Loucy (cell line): ENCODE measurements at regions not wholly inside any gene's neighbourhood (a gene's known extent, or its start where the extent isn't known, plus 50 kb on each side); places are given as distances from the start of the nearest gene placed in this dataset.

Source experiments
- EZH2phosphoT487 ChIP-seq: fragments of 200-600 bp; IDR thresholded peaks from 2 replicates; pipeline ENCODE4 v1.6.1; 2018; ENCODE audit warnings: antibody characterized with exemption, mild to moderate bottlenecking, moderate library complexity, borderline replicate concordance
- TF ChIP-seq, protein P1 (sequence below): fragments of 200-600 bp; sonication (generic); conservative IDR thresholded peaks from 2 replicates; pipeline ENCODE4 v1.5.1; 2014; ENCODE audit warnings: mild to moderate bottlenecking, antibody characterized with exemption, low read length

DNA sequence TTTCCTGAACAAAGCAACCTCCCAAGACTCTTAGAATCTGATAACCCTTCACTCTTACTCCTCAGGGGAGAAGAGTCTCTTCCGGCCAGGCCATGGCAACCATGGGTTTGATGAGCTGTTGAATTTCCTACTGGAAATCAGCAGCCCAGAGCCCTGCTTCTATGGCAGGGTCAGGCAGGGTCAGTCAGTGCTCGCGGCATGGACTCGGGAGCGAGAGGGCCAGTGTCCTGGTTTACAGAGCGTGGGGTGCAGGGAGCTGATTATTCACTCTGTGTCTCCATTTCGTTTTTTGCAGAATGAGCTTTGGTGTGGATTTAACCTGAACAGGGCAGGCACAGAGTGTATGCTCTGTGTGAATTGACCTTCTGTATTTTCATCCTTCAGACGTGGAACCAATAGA is 340.6 kb upstream of the SFSWAP start:
- TF ChIP-seq, protein P1, sequence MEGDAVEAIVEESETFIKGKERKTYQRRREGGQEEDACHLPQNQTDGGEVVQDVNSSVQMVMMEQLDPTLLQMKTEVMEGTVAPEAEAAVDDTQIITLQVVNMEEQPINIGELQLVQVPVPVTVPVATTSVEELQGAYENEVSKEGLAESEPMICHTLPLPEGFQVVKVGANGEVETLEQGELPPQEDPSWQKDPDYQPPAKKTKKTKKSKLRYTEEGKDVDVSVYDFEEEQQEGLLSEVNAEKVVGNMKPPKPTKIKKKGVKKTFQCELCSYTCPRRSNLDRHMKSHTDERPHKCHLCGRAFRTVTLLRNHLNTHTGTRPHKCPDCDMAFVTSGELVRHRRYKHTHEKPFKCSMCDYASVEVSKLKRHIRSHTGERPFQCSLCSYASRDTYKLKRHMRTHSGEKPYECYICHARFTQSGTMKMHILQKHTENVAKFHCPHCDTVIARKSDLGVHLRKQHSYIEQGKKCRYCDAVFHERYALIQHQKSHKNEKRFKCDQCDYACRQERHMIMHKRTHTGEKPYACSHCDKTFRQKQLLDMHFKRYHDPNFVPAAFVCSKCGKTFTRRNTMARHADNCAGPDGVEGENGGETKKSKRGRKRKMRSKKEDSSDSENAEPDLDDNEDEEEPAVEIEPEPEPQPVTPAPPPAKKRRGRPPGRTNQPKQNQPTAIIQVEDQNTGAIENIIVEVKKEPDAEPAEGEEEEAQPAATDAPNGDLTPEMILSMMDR: no peak
- TF ChIP-seq EZH2phosphoT487: no peak
